ENCODE measurements at regions not wholly inside any gene's neighbourhood (a gene's known extent, or its start where the extent isn't known, plus 50 kb on each side); places are given as distances from the start of the nearest gene placed in this dataset.

GRCh38 chr1:81490614-81491013, 310.1 kb upstream of the ADGRL2 start:
- H3K27ac Mint-ChIP-seq: no peak overlapping the region
- ChIA-PET CTCF (no interaction called here), POLR2A (no interaction called here)
- TF ChIP-seq CTCF (IDR thresholded peaks at IDR 0.05): no peak
- no peaks in the 10 kb centered on the region for H3K4me1 Mint-ChIP-seq
- H3K27me3 Mint-ChIP-seq: no peaks in the 10 kb centered on the region
- intact Hi-C loops (cut with micrococcal nuclease): no loop called here
- no peak overlapping the region for H3K4me3 Mint-ChIP-seq
- no peaks in the 10 kb centered on the region for H3K36me3 Mint-ChIP-seq (ENCODE audit: low read depth)
- H3K9me3 Mint-ChIP-seq: peaks cover 8% of the 10 kb centered on the region
- DNase-seq: no peak
- no peak for ATAC-seq (ENCODE audit: low read depth)

GRCh38 chr1:81489372-81489934, 311.3 kb upstream of the ADGRL2 start:
- intact Hi-C loops (cut with micrococcal nuclease): no loop called here
- Mint-ChIP-seq H3K4me3 (no peak overlapping the region), H3K9me3 (peaks cover 8% of the 10 kb centered on the region), H3K27ac (no peak overlapping the region), H3K36me3 (ENCODE audit: low read depth) (no peaks in the 10 kb centered on the region), H3K27me3 (no peaks in the 10 kb centered on the region), H3K4me1 (no peaks in the 10 kb centered on the region)
- POLR2A ChIA-PET: interaction anchor here (0.7 kb wide), 1 partner anchor 241 kb away, joined by 5 read pairs; no protein-coding TSS in a partner anchor
- no peak for TF ChIP-seq CTCF (IDR thresholded peaks at IDR 0.05)
- ATAC-seq (ENCODE audit: low read depth) (no peak), DNase-seq (no peak)
- CTCF ChIA-PET: no interaction called here

- Mint-ChIP-seq H3K27me3 (no peaks in the 10 kb centered on the region), H3K4me1 (no peaks in the 10 kb centered on the region), H3K4me3 (no peak overlapping the region), H3K27ac (no peak overlapping the region), H3K9me3 (peaks cover 6% of the 10 kb centered on the region), H3K36me3 (ENCODE audit: low read depth) (no peaks in the 10 kb centered on the region)
- ATAC-seq (ENCODE audit: low read depth) (no peak), DNase-seq (no peak)
- POLR2A ChIA-PET: no interaction called here
- TF ChIP-seq CTCF (IDR thresholded peaks at IDR 0.05): no peak
- intact Hi-C loops (cut with micrococcal nuclease): no loop called here
- CTCF ChIA-PET: no interaction called here
These were observed 316.4 kb upstream of the ADGRL2 start for GRCh38 chr1:81484284-81484683.

- ChIA-PET CTCF (no interaction called here), POLR2A (no interaction called here)
- no peaks in the 10 kb centered on the region for H3K36me3 Mint-ChIP-seq (ENCODE audit: low read depth)
- no peaks in the 10 kb centered on the region for H3K9me3 Mint-ChIP-seq
- no peaks in the 10 kb centered on the region for H3K27me3 Mint-ChIP-seq
- DNase-seq (no peak), ATAC-seq (ENCODE audit: low read depth) (no peak)
- H3K4me3 Mint-ChIP-seq: no peak overlapping the region
- H3K27ac Mint-ChIP-seq: no peak overlapping the region
- intact Hi-C loops (cut with micrococcal nuclease): no loop called here
- H3K4me1 Mint-ChIP-seq: no peaks in the 10 kb centered on the region
- no peak for TF ChIP-seq CTCF (IDR thresholded peaks at IDR 0.05)
These were observed 322.5 kb upstream of the ADGRL2 start for GRCh38 chr1:81478219-81478618.

- ATAC-seq (ENCODE audit: low read depth): no peak
- Mint-ChIP-seq H3K27ac (no peak overlapping the region), H3K36me3 (ENCODE audit: low read depth) (no peaks in the 10 kb centered on the region), H3K4me3 (no peak overlapping the region), H3K4me1 (no peaks in the 10 kb centered on the region), H3K27me3 (no peaks in the 10 kb centered on the region), H3K9me3 (no peaks in the 10 kb centered on the region)
- intact Hi-C loops (cut with micrococcal nuclease): no loop called here
- CTCF ChIA-PET: no interaction called here
- TF ChIP-seq CTCF (IDR thresholded peaks at IDR 0.05): no peak
- DNase-seq: no peak
- POLR2A ChIA-PET: no interaction called here
These were observed 323.0 kb upstream of the ADGRL2 start for GRCh38 chr1:81477710-81478109.
